Omental fat pad (tissue), 3 donors: ENCODE measurements at regions not wholly inside any gene's neighbourhood (a gene's known extent, or its start where the extent isn't known, plus 50 kb on each side); places are given as distances from the start of the nearest gene placed in this dataset.
A peak's percentile ranks its signal among the peaks of the same experiment; 100 is the strongest.

Experiments used
- ATAC-seq: fragments of 150-250 bp; one replicate; pipeline ENCODE4 v1.9.1; 2016; ENCODE audit warnings: mild to moderate bottlenecking, moderate library complexity; ENCODE audit not compliant: low FRiP score
- DNase-seq: peaks from one replicate; pipeline ENCODE4 v3.0.0-alpha.2; 2019; ENCODE audit warnings: low spot score
- CTCF ChIP-seq, 3 donors: fragments of 450-650 bp; IDR thresholded peaks; one replicate each; pipeline ENCODE4 v1.5.1; 2016 to 2017; ENCODE audit warnings: antibody characterized with exemption in 3 of 3, mild to moderate bottlenecking in 3 of 3, moderate library complexity in 2 of 3

GRCh38 chr1:163866564-163866963 lies 544.8 kb downstream of the NUF2 start:
- no peak for ATAC-seq
- DNase-seq: no peak
- no peak for TF ChIP-seq CTCF (IDR thresholded peaks at IDR 0.05)

GRCh38 chr1:163870666-163871065 lies 548.9 kb downstream of the NUF2 start:
- no peak for TF ChIP-seq CTCF (IDR thresholded peaks at IDR 0.05)
- no peak for DNase-seq
- no peak for ATAC-seq

- no peak for DNase-seq
- TF ChIP-seq CTCF (IDR thresholded peaks at IDR 0.05): no peak
- no peak for ATAC-seq
These were observed 550.3 kb downstream of the NUF2 start for GRCh38 chr1:163872067-163872466.

- DNase-seq (no peak), ATAC-seq (no peak)
- no peak for TF ChIP-seq CTCF (IDR thresholded peaks at IDR 0.05)
These were observed 552.3 kb downstream of the NUF2 start for GRCh38 chr1:163874070-163874469.

GRCh38 chr1:163875200-163875926 lies 553.6 kb downstream of the NUF2 start:
- TF ChIP-seq CTCF (IDR thresholded peaks at IDR 0.05): no peak
- DNase-seq: no peak
- ATAC-seq: peak; percentile 63

- ATAC-seq (no peak), DNase-seq (no peak)
- no peak for TF ChIP-seq CTCF (IDR thresholded peaks at IDR 0.05)
These were observed 554.2 kb downstream of the NUF2 start for GRCh38 chr1:163875927-163876320.

GRCh38 chr1:163876546-163876945 lies 554.8 kb downstream of the NUF2 start:
- DNase-seq: no peak
- no peak for TF ChIP-seq CTCF (IDR thresholded peaks at IDR 0.05)
- no peak for ATAC-seq
